ENCODE measurements at regions not wholly inside any gene's neighbourhood (a gene's known extent, or its start where the extent isn't known, plus 50 kb on each side); places are given as distances from the start of the nearest gene placed in this dataset.

DNA sequence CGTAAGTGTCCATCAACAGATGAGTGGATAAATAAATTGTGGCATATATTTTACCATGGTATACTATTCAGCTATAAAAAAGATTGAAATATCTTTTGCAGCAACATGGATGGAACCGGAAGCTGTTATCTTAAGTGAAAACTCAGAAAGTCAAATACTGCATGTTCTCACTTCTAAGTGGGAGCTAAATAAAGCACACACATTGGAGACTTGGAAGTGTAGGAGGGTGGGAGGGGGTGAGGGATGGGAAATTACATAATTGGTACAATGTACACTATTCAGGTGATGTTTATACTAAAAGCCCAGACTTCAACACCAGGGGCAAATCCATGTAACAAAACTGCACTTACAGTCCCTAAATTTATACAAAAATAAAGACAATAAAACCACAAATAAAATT lies 72.6 kb upstream of the SPRY1 start:
- TF ChIP-seq FOXM1 (IDR thresholded peaks at IDR 0.05; ENCODE audit: borderline replicate concordance, low read depth) (no peak), REST (IDR thresholded peaks at IDR 0.05; ENCODE audit: low read depth) (no peak)
